ENCODE measurements at regions not wholly inside any gene's neighbourhood (a gene's known extent, or its start where the extent isn't known, plus 50 kb on each side); places are given as distances from the start of the nearest gene placed in this dataset.
"Not testable (repeated sequence)": the region's sequence is repeated elsewhere in the genome, so short reads cannot be mapped to it uniquely, and the experiment has no call there.

DNA sequence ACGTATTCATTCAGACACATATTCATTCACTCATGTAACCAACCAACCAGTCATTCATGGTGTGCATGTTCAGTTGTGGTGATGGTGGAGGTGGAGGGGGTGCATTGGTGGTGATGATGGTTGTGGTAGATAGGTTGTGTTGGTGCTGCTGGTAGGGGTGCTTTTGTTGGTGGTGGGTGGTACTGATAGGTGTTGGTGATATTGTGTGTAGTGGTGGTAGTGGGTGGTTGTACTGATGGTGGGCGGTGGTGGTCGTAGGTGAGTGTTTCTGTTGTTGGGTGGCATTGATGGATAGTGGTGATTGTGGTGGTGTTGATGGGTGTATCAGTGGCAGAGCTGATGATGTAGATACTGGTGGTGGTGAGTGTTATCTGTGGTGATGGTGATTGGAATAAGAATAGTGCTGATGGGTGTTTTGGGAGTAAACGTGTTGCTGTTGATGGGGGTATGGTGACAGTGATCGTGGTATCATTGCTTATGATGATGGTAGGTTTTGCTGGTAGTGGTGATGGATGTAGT lies 59.8 kb upstream of the SHB start:
- CTCF ChIA-PET, result interaction anchor here (1.6 kb wide), 1 partner anchor 40 kb away, joined by 4 read pairs; no protein-coding TSS in a partner anchor
- DNase-seq (ENCODE audit: extremely low spot score), result no peak
- TF ChIP-seq CTCF (IDR thresholded peaks at IDR 0.05; ENCODE audit: control extremely low read depth, extremely low read depth, low read depth, missing control alignments), result no peak
- POLR2A ChIA-PET, result no interaction called here

GRCh38 chr9:38127271-38127839 lies 58.3 kb upstream of the SHB start:
- CTCF ChIA-PET, result interaction anchor here (1.0 to 1.6 kb wide), 2 partner anchors 14 to 39 kb away, joined by 3 to 4 read pairs; no protein-coding TSS in a partner anchor
- POLR2A ChIA-PET, result no interaction called here
- DNase-seq (ENCODE audit: extremely low spot score), result no peak
- TF ChIP-seq CTCF (IDR thresholded peaks at IDR 0.05; ENCODE audit: control extremely low read depth, extremely low read depth, low read depth, missing control alignments), result no peak

- ChIA-PET CTCF (interaction anchor here (1.3 to 2.5 kb wide), 2 partner anchors 9 to 11 kb away, joined by 3 to 7 read pairs; no protein-coding TSS in a partner anchor), POLR2A (no interaction called here)
- DNase-seq (ENCODE audit: extremely low spot score), result no peak
- no peak for TF ChIP-seq CTCF (IDR thresholded peaks at IDR 0.05; ENCODE audit: control extremely low read depth, extremely low read depth, low read depth, missing control alignments)
Observed at GRCh38 chr9:38126730-38127129, 57.7 kb upstream of the SHB start.

DNA sequence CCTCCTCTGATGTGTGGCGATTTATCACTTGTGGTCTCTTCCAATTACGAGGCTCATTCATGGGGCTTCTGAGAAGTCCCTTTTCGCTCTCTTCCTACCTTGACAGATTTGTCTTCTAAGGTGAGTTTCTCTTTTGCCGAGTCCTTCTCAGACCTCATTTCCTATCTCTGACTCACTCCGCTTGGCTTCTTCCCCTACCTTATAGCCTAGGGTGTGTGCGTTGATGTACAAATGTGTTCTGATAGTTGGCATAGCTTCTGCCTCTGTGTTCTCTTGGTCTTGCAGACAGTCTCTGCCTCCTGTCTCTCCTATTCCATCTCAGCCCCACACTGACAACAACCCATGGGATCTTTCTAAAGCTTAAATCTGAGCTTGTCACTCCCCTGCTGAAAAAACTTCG lies 56.9 kb upstream of the SHB start:
- DNase-seq (ENCODE audit: extremely low spot score), result no peak
- TF ChIP-seq CTCF (IDR thresholded peaks at IDR 0.05; ENCODE audit: control extremely low read depth, extremely low read depth, low read depth, missing control alignments), result no peak
- POLR2A ChIA-PET, result no interaction called here
- CTCF ChIA-PET, result interaction anchor here (0.9 to 2.5 kb wide), 6 partner anchors 8 to 211 kb away, joined by 3 to 7 read pairs (median 4); no protein-coding TSS in a partner anchor

DNA sequence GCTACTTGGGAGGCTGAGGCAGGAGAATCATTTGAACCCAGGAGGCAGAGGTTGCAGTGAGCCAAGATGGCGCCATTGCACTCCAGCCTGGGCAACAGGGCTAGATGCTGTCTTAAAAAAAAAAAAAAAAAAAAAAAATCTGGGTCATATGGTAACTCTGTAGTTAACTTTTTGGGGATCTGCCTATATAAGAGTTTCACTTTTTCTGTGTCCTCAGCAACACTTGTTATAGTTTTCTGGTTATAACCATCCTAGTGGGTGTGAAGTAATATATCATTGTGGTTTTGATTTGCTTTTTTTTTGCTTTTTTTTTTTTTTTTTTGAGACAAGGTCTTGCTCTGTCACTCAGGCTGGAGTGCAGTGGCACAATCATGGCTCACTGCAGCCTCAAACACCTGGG lies 54.3 kb upstream of the SHB start:
- CTCF ChIA-PET, POLR2A ChIA-PET: not testable (repeated sequence)

GRCh38 chr9:38120961-38121360 lies 51.9 kb upstream of the SHB start:
- TF ChIP-seq CTCF (IDR thresholded peaks at IDR 0.05; ENCODE audit: control extremely low read depth, extremely low read depth, low read depth, missing control alignments), result no peak
- no peak for DNase-seq (ENCODE audit: extremely low spot score)
- POLR2A ChIA-PET, result no interaction called here
- CTCF ChIA-PET, result interaction anchor here (1.0 to 1.8 kb wide), 2 partner anchors 39 to 244 kb away, joined by 3 to 6 read pairs; no protein-coding TSS in a partner anchor

More for the DNA sequence above, 54.3 kb upstream of the SHB start:
- not testable (repeated sequence) for DNase-seq (ENCODE audit: extremely low spot score)

DNA sequence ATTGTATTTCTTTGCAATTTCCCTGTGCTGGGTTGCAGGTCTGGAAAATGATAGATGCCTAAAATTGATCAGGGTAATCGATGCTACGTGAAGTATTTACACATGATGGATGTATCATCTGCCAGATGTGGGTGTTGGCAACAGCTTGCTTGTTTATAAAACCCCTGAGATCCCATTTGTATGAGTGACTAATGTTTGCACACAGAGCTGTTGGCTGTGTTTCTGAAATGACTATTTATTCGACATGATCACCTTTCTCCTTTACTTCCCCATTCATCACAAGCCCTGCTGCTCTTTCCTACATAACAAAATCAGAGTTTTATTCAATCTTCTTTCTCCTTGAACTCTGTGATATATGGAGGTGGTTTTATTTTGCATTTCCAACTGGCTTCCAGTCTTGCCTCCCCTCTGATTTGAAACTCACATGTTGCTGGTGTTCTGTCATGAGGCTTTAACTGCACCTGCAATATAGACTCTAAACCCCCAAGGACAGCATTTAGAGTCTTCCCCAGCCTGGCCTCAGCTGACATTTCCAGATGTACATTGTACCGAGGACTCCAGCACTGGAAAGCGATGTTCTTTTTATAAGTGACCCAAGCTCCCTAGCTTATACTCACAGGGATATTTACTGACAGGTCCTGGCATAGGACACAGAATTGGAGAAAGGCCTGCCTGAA lies 50.7 kb upstream of the SHB start:
- TF ChIP-seq CTCF (IDR thresholded peaks at IDR 0.05; ENCODE audit: control extremely low read depth, extremely low read depth, low read depth, missing control alignments), result no peak

More for the DNA sequence above, 50.7 kb upstream of the SHB start:
- ChIA-PET CTCF (interaction anchor here (0.9 to 1.1 kb wide), 2 partner anchors 17 to 40 kb away, joined by 3 to 5 read pairs; no protein-coding TSS in a partner anchor), POLR2A (no interaction called here)
- no peak for DNase-seq (ENCODE audit: extremely low spot score)

Measured in GM10248 (cell line).